ENCODE measurements at regions not wholly inside any gene's neighbourhood (a gene's known extent, or its start where the extent isn't known, plus 50 kb on each side); places are given as distances from the start of the nearest gene placed in this dataset.
"Not testable (repeated sequence)": the region's sequence is repeated elsewhere in the genome, so short reads cannot be mapped to it uniquely, and the experiment has no call there.

DNA sequence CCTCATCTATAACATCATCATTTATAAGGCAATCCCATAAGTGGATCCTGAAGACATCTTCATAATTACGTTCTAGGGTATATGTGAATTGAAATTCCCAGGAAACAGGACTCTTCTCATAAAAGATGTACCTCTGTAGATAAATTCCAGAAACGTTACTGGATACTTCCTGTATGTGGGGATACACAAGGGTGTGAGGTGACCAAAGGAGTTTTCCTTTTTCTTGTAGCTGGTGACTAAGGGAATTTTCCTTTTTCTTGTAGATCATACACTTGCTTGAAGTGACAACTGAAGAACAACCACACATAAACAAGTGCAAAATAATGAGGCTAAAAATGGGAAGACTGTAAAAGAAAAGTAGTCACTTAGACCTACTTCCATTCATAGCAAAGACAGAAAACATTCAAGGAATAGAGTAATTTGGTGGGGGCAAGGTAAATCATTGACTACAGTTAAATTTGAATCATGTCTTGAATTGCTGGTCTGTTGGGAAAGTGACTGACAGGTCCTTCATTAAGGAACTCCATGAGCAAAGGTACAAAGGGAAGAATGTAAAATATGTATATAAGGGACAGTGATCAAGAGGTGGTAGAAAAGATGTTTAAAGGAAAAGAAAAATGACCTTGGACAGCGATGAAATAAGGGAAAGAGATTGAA is 53.2 kb upstream of the UBE2E3 start:
- no peak for DNase-seq

DNA sequence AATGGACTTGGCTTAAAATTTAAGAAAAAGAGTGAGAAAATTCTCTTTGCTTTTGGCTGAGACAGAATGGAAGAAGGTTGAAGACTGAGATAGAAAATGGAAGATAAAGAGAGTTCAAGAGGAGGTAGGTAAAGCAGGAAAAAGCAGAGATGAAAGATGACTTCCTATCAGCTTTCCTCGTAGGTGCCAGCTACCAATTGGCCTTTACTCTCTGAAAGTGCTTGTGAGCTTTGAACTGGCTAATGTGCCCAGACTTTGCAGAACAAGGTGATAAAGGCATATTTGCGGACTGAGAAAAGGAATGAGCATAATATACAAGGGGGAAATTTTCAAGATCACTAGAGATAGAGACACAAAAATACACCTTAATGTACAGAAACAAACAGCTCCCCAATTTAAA is 54.7 kb upstream of the UBE2E3 start:
- no peak for DNase-seq

DNA sequence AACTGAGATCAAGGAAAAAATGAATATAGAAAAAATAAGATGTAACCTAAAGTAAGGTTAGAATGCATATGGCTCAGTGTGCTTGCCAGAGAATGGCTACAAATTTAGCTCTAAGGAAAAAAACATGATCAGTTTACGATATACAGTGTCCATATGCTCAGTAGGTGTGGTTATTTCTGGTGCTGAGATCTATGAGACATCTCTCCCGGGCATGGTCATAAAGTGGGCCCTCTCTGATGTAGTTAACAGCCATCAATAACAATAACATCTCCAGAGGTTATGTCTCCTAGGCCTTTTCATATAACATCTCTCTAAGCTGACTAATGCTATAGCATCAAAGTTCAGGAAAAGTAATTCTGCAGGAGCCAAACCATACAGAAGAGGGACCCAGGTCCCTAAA is 56.3 kb upstream of the UBE2E3 start:
- no peak for DNase-seq

DNA sequence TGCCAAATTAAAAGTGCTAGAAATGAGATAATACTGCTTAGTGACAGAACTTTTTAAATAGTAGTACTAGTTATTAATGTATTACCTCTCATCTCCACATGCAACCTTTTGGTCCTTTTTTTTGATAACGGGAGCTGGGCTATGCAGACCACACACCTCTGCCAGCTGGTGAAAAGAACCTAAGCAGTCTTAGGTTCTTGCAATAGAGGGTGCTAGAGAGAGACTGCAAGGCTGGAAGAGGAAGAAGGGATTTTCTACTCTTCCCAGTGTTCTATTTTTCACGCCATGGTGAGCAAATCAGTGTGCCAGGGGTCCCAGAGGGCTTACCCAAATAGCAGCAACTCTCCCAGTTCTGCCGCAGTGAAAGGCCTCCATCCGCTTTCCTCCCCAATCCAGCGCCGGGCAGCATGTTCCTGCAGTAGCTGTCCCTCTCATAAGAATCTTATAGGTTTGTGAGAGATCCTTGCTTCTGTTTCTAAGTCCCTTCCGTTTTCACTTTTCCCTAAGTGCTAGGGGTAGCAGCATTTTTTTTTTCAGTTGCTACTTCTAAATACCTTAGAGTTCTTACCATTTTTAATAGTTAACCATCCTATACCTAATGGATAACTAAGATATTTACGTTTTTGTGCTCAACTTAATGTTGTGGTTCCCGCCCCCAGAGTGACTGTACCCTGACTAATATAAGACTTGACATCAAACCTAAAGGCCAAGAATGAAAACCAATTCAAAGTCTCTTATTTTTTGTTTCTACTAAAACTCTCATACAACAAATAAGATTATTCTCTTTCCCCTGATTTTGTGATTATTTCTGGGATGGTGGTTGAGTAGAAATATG is 69.4 kb upstream of the UBE2E3 start:
- DNase-seq, result no peak

DNA sequence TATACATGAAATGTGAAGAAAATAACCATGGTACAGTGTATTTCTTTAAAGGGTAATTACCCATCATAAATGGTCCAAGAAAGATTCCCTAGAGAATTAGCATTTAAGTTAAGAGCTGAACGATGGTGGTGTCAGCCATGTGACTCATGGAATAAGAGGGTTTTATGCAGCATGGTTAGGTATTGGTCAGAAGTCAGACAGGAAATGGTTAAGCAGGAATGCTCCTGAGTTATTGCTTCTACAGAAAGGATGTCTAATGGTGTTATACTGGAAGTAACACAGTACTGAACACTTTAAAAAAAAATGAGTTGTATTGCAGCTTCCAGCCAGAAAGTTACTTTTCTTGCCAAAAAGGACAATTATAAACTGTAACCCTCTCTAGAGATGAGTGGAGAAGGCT is 72.7 kb upstream of the UBE2E3 start:
- no peak for DNase-seq

DNA sequence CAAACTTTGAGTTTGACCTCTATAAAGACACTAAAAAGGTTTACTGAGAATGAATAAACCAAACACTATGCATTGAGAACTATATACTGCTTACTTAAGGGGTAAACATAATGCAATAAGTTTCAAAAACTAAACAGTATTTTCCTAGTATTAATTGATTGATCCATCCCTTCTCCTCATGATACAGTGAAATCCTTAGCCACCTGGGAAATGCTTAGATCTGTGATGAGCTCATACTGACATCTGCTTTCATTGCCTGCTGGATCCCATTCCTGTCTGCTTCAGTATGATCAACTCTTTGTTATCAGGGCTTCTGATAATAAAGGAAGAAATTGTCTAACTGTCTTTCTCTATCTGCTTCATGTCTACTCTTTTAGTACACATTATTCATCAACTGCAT is 74.9 kb upstream of the UBE2E3 start:
- DNase-seq, result no peak

DNA sequence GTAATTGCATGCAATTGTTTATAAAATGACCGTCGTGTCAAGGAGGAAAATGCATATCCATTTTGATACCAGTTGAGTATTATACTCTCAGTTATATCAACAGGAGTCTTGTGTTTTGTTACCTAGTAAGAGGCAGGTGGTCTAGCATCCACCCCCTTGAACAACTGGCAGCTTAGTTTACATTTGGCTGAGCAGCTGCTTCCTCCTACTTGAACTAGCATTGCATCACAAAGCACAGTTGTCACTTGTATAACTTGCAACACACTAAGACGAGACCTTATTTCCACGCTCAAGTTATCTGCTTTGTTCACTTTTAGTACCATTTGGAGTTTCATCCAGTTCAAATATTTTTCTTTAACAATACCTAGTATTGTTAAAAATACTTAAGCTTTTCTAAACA is 75.4 kb upstream of the UBE2E3 start:
- DNase-seq, result peak in 1 of 56 donors; percentile 1

DNA sequence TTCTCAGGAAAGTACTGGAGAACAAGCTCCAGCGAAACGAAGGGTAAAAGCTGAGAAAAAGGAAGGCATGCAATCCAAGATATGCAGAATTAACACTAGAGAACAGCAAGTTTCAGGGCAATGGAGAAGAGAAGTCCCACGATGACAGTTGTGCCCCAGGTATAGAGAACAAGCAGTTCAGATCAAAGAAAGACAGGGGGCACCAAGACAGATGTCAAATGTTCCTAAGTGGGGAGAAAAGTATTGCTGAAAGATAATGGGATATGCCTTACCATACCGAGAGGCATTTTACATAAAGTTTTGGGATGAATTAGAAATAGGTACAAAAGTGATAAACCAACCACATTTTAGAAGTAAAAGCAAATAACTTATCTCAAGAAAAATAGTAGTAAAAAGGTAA is 79.1 kb upstream of the UBE2E3 start:
- no peak for DNase-seq

DNA sequence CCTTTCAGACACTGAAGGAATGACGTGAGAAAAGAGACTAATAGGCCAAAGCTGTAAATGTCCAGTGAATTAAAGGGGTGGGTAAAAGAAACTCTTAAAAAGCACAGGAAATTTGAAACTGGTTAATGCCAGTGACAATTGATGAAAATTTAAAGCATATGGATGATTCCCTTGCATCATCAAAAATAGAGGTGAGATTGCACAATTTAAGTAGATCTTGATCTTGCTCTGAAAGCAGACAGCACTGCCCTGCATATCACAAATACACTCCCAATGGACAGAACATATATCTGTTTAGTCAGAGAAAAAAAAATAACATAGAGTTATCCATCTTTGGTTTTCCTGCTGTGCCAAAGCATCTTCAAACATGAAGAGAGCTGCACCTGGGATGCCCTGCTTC is 86.7 kb upstream of the UBE2E3 start:
- DNase-seq, result no peak

DNA sequence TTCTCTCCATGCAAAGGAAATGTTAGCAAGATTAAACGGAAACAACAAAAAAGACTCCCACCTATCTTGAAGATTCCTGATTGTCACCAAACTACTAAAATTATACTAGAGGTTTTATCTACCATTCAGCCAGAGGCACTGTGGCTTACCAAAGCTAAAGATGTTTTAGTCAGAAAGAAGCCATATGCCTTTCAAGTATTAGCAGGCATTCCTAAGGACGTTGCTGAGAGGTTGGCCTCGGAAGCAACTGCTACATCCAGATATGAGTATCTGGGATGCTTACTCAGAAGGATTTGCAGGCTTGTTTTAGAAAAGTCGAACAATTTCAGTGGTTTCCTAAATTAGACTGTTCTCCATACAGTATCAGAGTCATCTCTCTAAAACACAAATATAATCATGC is 88.3 kb upstream of the UBE2E3 start:
- DNase-seq, result no peak

DNA sequence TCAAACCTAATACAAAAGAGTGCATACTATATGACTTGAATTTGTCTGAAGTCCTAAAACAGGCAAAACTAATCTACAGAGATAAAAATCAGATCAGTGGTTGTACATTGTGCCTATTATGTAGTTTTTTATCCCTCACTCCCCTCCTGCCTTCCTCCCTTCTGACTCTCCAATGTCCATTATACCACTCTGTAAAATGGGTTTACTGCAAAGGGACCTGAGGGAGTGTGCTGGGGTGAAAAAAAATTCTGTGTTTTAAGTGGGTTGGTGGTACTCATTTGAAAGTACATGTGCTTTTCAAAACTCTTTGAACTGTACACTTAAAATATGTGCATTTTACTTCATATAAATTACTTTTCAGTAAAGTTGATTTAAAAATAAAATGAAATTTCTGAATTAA is 89.0 kb upstream of the UBE2E3 start:
- no peak for DNase-seq

DNA sequence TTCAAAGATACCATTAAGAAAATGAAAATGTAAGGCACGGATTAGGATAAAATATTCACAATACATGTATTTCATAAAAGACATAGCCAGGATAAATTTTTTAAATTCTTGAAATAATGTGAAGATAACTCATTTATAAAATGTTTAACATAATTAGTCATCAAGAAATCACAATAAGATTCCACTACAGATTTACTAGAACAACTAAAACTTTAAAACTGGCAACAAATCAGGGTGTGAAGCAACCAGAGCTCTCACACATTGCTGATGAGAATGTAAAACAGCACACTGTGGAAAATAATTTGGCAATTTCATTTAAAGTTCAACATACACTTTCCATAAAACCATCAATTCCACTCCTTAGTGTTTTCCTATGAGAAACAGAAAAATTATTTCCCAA is 89.6 kb upstream of the UBE2E3 start:
- DNase-seq, result no peak

DNA sequence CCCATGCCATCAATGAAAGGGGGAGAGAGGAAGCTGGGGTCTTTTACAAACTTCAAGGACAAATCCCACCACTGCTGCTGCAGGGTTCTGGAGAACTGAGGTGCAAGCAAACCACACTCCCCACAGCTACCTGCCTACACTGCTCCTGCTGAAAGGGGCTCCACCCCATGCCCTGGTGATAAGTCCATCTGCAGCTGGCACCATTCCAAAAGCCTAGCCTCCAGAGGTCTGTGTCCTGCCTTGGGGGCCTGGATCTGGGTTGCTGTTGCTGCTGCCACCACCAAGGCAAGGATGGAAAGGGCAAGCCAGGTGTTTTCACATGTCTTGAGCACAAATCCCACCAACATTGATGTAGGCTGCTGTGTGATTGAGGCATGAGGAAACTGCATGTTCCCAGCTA is 97.4 kb upstream of the UBE2E3 start:
- no peak for DNase-seq

DNA sequence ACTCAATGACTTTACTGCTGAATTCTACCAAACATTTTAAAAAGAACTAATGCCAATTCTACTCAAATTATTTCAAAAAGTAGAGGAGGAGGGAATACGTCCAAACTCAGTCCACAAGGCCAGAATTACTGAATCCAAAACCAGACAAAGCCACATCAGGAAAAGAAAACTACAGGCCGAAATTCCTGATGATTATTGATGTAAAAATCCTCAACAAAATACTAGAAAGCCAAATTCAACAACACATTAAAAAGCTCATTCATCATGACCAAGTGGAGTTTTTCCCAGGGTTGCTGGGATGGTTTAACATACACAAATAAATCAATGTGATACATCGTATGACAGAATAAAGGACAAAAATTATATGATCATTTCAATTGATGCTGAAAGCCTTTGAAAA is 103.9 kb upstream of the UBE2E3 start:
- DNase-seq, result no peak

DNA sequence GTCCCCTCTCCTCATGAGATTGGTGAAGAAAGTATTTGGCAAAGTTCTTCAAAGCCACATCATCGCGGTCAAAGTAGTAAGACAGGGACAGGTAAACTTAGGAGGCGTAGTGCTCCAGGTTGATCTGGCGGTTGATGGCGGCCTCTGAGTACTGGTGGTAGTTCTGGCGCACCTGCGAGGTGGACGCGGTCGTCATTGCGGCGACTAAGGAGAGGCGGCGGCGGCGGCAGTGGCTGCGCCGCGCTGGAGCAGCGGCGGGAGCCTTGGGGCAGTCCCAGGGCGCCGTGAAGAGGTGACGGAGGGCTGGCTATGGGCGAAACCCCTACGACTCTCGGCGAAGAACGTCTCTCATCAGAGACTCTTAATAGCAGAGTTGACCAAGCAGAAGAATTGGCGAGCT is 107.2 kb upstream of the UBE2E3 start:
- no peak for DNase-seq

DNA sequence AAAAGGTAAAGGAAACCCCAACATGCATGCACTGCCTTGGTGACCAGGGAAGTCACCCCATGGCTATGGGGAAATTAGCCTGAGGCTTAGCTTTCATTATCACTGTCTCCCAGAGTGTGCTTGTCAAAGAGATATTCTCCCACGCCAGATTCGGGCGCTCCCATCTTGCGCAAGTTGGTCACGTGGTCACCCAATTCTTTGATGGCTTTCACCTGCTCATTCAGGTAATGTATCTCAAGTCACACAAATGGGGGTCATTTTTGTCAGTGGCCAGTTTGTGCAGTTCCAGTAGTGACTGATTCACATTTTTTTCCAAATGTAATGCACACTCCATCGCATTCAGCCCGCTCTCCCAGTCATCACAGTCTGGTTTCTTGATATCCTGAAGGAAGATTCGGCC is 107.6 kb upstream of the UBE2E3 start:
- not testable (repeated sequence) for DNase-seq

DNA sequence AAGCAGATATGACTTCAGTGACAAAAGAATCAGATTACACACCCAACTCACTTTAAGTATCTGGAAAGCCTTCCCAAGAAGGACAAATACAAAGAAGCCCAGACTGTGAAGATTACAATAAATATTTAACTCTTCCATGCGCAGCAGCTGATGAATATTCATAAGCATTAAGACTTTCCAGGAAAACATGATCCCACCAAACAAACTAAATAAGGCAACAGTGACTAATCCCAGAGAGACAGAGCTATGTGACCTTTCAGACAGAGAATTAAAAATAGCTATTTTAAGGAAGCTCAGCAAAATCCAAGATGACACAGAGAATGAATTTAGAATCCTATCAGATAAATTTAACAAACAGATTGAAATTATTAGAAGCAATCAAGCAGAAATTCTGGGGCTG is 108.2 kb upstream of the UBE2E3 start:
- no peak for DNase-seq

DNA sequence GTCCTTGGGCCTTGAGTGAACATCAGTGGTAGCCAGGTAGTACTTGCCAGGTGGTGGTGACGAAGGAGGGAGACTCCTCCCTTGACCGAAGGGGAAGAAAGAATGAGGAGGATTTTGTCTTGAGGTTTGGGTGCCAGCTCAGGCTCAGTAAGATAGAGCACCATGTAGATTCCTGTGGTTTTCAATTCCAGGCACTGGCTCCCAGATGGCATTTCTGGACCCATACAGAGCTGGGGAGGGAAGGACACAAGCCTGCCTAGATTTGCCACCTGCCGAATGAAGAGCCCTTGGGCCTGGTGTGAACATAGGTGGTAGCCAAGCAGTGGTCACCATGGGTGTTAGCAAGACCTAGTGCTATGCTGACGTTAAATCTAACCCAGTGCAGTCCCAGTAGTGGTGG is 108.8 kb upstream of the UBE2E3 start:
- DNase-seq, result no peak

DNA sequence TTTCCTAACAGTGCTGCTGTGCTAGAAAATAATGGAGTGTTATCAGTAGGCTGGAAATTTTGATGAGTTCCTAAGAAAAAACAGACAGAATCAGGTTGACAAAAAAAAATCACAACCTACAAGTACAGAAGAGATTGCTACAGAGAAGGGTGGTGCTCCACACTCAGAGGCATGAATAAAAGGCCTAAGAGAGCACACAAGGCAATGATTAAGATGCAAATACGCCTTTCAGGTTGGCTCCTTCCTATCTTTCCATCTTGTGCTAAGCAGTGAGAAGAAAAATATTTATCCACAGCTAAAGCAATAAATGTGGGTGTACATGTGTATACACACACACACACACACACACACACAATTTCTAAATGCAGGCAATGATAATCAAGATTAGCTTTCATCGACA is 130.6 kb upstream of the UBE2E3 start:
- DNase-seq, result no peak

DNA sequence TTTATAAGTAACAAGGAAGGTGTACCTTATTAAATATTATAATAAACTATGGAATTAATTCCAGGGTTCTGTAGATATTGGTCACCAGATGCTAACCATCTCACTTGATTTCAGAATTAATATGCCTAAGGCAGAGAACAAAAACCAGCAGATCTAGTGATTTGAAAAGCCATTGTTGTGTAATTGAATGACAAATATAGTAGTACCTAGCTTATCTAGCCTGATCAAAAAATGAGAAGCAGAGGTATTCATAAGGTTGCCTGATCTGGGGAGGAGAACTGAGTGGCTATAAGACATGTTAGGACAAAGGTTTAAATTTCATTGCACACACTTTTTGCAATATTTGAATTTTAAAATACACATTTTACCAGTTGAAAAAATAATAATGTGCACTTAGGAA is 132.0 kb upstream of the UBE2E3 start:
- DNase-seq, result no peak

DNA sequence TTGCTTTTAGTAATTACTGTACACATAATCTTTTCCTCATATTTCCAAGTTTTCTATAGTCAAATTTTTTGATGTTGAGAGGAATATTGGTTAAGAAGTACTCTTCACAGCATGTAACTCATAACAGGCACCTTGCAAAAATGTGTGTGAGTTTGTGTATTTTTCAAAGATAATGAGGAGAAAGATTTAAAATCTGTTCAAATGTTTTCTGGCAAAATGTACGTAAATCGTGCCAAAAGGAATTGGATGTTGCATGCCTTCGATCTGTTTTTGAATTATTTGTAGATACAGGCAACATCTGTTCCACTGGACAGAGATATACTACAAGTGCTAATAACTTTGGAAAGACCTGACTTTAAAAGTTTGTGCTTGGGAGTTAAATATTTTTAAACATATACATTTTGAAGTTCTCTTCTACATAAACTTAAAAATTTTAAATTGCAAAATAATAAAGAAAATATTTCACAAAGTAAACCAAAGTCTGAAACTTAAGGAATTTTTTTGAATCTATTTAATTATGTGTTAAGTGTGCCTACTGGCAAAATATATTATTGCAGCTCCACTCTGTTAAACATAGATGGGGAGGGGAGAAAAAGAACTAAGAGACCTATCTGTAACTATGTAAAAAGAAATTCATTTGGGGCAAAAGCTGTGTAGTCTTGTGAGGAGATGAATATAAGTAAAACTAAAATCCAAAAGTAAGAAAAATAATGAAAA is 133.5 kb upstream of the UBE2E3 start:
- no peak for DNase-seq

DNA sequence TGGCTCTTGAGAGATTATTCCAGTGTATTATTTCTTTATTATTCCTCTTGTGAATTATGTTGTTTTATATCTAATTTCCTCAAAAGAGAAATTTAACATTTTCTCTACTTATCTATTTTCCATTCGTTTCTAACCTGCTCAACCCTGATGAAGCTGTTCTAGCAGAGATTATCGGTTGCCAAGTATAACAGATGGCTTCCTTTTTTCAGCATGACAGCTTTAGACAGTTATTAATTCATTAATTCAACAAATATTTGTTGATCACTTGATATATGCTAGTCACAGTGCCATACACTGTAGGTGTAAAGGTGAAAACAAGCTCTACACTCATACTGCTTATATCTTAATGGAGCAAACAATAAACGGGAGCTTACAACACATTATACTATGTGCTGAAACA is 137.9 kb upstream of the UBE2E3 start:
- DNase-seq, result no peak

DNA sequence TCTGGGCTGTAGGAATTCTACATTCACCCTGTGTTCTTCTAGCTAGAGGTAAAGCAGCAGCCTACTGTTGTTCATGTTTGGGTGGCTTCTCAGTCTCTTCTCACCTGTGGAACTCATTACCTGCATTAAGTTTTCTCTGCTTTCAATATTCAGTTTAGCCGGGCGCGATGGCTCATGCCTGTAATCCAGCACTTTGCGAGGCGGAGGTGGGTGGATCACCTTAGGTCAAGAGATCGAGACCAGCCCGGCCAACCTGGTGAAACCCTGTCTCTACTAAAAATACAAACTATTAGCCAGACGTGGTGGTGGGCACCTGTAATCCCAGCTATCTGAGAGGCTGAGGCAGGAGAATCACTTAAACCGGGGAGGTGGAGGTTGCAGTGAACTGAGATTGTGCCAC is 139.8 kb upstream of the UBE2E3 start:
- no peak for DNase-seq

Data from amygdala (tissue), 56 donors.